H9 (cell line): ENCODE measurements at regions not wholly inside any gene's neighbourhood (a gene's known extent, or its start where the extent isn't known, plus 50 kb on each side); places are given as distances from the start of the nearest gene placed in this dataset.

Experiments
- DNase-seq: peaks from one replicate; pipeline ENCODE4 v3.0.0-alpha.2; 2017
- H2AFZ ChIP-seq: one replicate; pipeline ENCODE4 v1.6.1; 2013; ENCODE audit warnings: mild to moderate bottlenecking, low read length, control low read depth, moderate library complexity
- H2AK5ac ChIP-seq: 2 replicates; pipeline ENCODE4 v1.6.1; 2013; ENCODE audit warnings: low read length, control low read depth, mixed read lengths; ENCODE audit not compliant: insufficient read length
- H2BK120ac ChIP-seq: one replicate; pipeline ENCODE4 v1.6.1; 2013; ENCODE audit warnings: low read depth, mild to moderate bottlenecking, low read length, control low read depth, inconsistent platforms; ENCODE audit not compliant: poor library complexity, severe bottlenecking
- H2BK12ac ChIP-seq: 2 replicates; pipeline ENCODE4 v1.6.1; 2013; ENCODE audit warnings: low read length, control low read depth, mixed read lengths, low read depth; ENCODE audit not compliant: insufficient read length
- H2BK15ac ChIP-seq: 2 replicates; pipeline ENCODE4 v1.6.1; 2013; ENCODE audit warnings: low read depth, low read length, control low read depth
- H2BK20ac ChIP-seq: one replicate; pipeline ENCODE4 v1.6.1; 2013; ENCODE audit warnings: low read depth, mild to moderate bottlenecking, low read length, control low read depth, inconsistent platforms; ENCODE audit not compliant: poor library complexity, severe bottlenecking
- H2BK5ac ChIP-seq: 2 replicates; pipeline ENCODE4 v1.6.1; 2013; ENCODE audit warnings: low read length, control low read depth, mixed read lengths; ENCODE audit not compliant: insufficient read length
- H3K14ac ChIP-seq: 2 replicates; pipeline ENCODE4 v1.6.1; 2013; ENCODE audit warnings: low read length, control low read depth; ENCODE audit not compliant: insufficient read depth
- H3K18ac ChIP-seq: 2 replicates; pipeline ENCODE4 v1.6.1; 2013; ENCODE audit warnings: low read depth, mild to moderate bottlenecking, mixed read lengths, low read length, control low read depth; ENCODE audit not compliant: insufficient read length
- H3K23ac ChIP-seq: 2 replicates; pipeline ENCODE4 v1.6.1; 2013; ENCODE audit warnings: low read length, control low read depth, mixed read lengths, low read depth; ENCODE audit not compliant: insufficient read length
- H3K23me2 ChIP-seq: 2 replicates; pipeline ENCODE4 v1.6.1; 2013; ENCODE audit warnings: low read depth, mild to moderate bottlenecking, mixed read lengths, low read length, control low read depth; ENCODE audit not compliant: insufficient read length, poor library complexity, severe bottlenecking
- H3K27ac ChIP-seq: 2 replicates; pipeline ENCODE4 v1.5.1; 2013; ENCODE audit warnings: low read length, control low read depth, mixed read lengths, low read depth; ENCODE audit not compliant: insufficient read length
- H3K27me3 ChIP-seq: 2 replicates; pipeline ENCODE4 v1.6.1; 2013; ENCODE audit warnings: low read length, control low read depth, inconsistent platforms; ENCODE audit not compliant: insufficient read depth
- H3K4ac ChIP-seq: 2 replicates; pipeline ENCODE4 v1.6.1; 2013; ENCODE audit warnings: low read depth, mild to moderate bottlenecking, control low read depth, inconsistent platforms, low read length, moderate library complexity
- H3K4me1 ChIP-seq: 2 replicates; pipeline ENCODE4 v1.6.1; 2013; ENCODE audit warnings: low read length, control low read depth, inconsistent platforms; ENCODE audit not compliant: insufficient read depth
- H3K4me2 ChIP-seq: 2 replicates; pipeline ENCODE4 v1.6.1; 2013; ENCODE audit warnings: low read length, control low read depth, mixed read lengths; ENCODE audit not compliant: insufficient read length, insufficient read depth
- H3K56ac ChIP-seq: 2 replicates; pipeline ENCODE4 v1.6.1; 2013; ENCODE audit warnings: low read depth, mild to moderate bottlenecking, mixed read lengths, low read length, control low read depth; ENCODE audit not compliant: insufficient read length
- H3K79me1 ChIP-seq: 2 replicates; pipeline ENCODE4 v1.6.1; 2013; ENCODE audit warnings: low read depth, mild to moderate bottlenecking, moderate library complexity, low read length, control low read depth, inconsistent platforms; ENCODE audit not compliant: insufficient read depth, poor library complexity, severe bottlenecking
- H3K79me2 ChIP-seq: 2 replicates; pipeline ENCODE4 v1.6.1; 2013; ENCODE audit warnings: low read length, control low read depth, inconsistent platforms; ENCODE audit not compliant: insufficient read depth
- H3K9ac ChIP-seq: 2 replicates; pipeline ENCODE4 v1.6.1; 2013; ENCODE audit warnings: low read length, control low read depth, mixed read lengths; ENCODE audit not compliant: insufficient read length; ENCODE audit errors: extremely low read depth
- H3K9me3 ChIP-seq: one replicate; pipeline ENCODE4 v1.6.1; 2013; ENCODE audit warnings: low read depth, low read length, inconsistent platforms; ENCODE audit not compliant: control insufficient read depth
- H3T11ph ChIP-seq: one replicate; pipeline ENCODE4 v1.6.1; 2013; ENCODE audit warnings: mild to moderate bottlenecking, low read length, control low read depth, inconsistent platforms
- H4K20me1 ChIP-seq: one replicate; pipeline ENCODE4 v1.6.1; 2013; ENCODE audit not compliant: control insufficient read depth, insufficient read length, insufficient read depth
- H4K5ac ChIP-seq: 2 replicates; pipeline ENCODE4 v1.6.1; 2013; ENCODE audit warnings: low read depth, mild to moderate bottlenecking, mixed read lengths, low read length, control low read depth; ENCODE audit not compliant: insufficient read length
- H4K8ac ChIP-seq: replicated peaks from 2 replicates; pipeline ENCODE4 v1.6.1; 2013; ENCODE audit warnings: low read length, control low read depth, mixed read lengths, low read depth; ENCODE audit not compliant: insufficient read length
- H4K91ac ChIP-seq: 2 replicates; pipeline ENCODE4 v1.6.1; 2013; ENCODE audit warnings: low read depth, mild to moderate bottlenecking, moderate library complexity, mixed read lengths, low read length, control low read depth; ENCODE audit not compliant: insufficient read length
- H3K27ac Mint-ChIP-seq, 3 experiments: 2 replicates in 2 of 3; 3 replicates in 1 of 3; pipeline ENCODE4 v1.8.0; 2020 to 2021; ENCODE audit warnings: mixed read lengths in 3 of 3, mild to moderate bottlenecking in 1 of 3, moderate library complexity in 1 of 3
- H3K27me3 Mint-ChIP-seq: 2 replicates; pipeline ENCODE4 v1.8.0; 2021; ENCODE audit warnings: low read depth, mild to moderate bottlenecking, moderate library complexity, mixed read lengths
- H3K36me3 Mint-ChIP-seq, 3 experiments: 2 replicates in 2 of 3; 3 replicates in 1 of 3; pipeline ENCODE4 v1.8.0; 2020 to 2021; ENCODE audit warnings: low read depth in 3 of 3, mixed read lengths in 3 of 3; ENCODE audit not compliant: insufficient read depth in 1 of 3
- H3K4me1 Mint-ChIP-seq, 2 experiments: 2 replicates each; pipeline ENCODE4 v1.8.0; 2020; ENCODE audit warnings: mixed read lengths in 2 of 2
- H3K4me3 Mint-ChIP-seq, 2 experiments: 2 replicates in 1 of 2; 3 replicates in 1 of 2; pipeline ENCODE4 v1.8.0; 2020 to 2021; ENCODE audit warnings: mild to moderate bottlenecking in 2 of 2, mixed read lengths in 2 of 2, moderate library complexity in 1 of 2
- H3K9me3 Mint-ChIP-seq, 2 experiments: 2 replicates in 1 of 2; 3 replicates in 1 of 2; pipeline ENCODE4 v1.8.0; 2020; ENCODE audit warnings: mild to moderate bottlenecking in 2 of 2, mixed read lengths in 2 of 2, moderate library complexity in 1 of 2
- WGBS: extraction: QIAGEN DNeasy Blood & Tissue Kit; methylation state at CpG from one replicate; pipeline ENCODE4 v1.1.7; 2013; ENCODE audit warnings: missing lambda C conversion rate, low lambda C conversion rate, mixed read lengths; ENCODE audit not compliant: insufficient read length; ENCODE audit errors: extremely low coverage; 5-methylcytosine and 5-hydroxymethylcytosine counted together
- TF ChIP-seq, protein P1 (sequence below): fragments of 200-600 bp; sonication (generic); conservative IDR thresholded peaks from 3 replicates; pipeline ENCODE4 v1.8.0; 2021; ENCODE audit warnings: antibody characterized with exemption, mild to moderate bottlenecking

GRCh38 chr10:18879284-18879683 is 169.3 kb upstream of the MALRD1 start:
- H4K91ac ChIP-seq, result no peak overlapping the region
- H3K4me1 ChIP-seq, result no peaks in the 10 kb centered on the region
- no peak overlapping the region for H2BK120ac ChIP-seq
- no peak overlapping the region for H2BK15ac ChIP-seq
- H3K56ac ChIP-seq, result no peak overlapping the region
- no peak overlapping the region for H3K9ac ChIP-seq
- no peaks in the 10 kb centered on the region; a peak in 1 of 5 replicates for H3K9me3 Mint-ChIP-seq
- H3K4me3 Mint-ChIP-seq, result no peak overlapping the region
- no peak for DNase-seq
- no peak overlapping the region for H2BK5ac ChIP-seq
- WGBS, result no CpG with 5 or more reads among the region's 2 CpGs
- no peak overlapping the region for H3K27ac ChIP-seq
- TF ChIP-seq, protein P1, sequence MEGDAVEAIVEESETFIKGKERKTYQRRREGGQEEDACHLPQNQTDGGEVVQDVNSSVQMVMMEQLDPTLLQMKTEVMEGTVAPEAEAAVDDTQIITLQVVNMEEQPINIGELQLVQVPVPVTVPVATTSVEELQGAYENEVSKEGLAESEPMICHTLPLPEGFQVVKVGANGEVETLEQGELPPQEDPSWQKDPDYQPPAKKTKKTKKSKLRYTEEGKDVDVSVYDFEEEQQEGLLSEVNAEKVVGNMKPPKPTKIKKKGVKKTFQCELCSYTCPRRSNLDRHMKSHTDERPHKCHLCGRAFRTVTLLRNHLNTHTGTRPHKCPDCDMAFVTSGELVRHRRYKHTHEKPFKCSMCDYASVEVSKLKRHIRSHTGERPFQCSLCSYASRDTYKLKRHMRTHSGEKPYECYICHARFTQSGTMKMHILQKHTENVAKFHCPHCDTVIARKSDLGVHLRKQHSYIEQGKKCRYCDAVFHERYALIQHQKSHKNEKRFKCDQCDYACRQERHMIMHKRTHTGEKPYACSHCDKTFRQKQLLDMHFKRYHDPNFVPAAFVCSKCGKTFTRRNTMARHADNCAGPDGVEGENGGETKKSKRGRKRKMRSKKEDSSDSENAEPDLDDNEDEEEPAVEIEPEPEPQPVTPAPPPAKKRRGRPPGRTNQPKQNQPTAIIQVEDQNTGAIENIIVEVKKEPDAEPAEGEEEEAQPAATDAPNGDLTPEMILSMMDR, result no peak
- no peaks in the 10 kb centered on the region for H3K23me2 ChIP-seq
- H3K36me3 Mint-ChIP-seq, result no peaks in the 10 kb centered on the region
- peaks cover 3 to 11% of the 10 kb centered on the region in 2 experiments for H3K4me1 Mint-ChIP-seq
- H2BK20ac ChIP-seq, result no peak overlapping the region
- H4K8ac ChIP-seq, result no peak overlapping the region
- H3K18ac ChIP-seq, result no peak overlapping the region
- H4K20me1 ChIP-seq, result no peaks in the 10 kb centered on the region
- no peak overlapping the region for H2BK12ac ChIP-seq
- no peak overlapping the region for H3K27ac Mint-ChIP-seq
- no peaks in the 10 kb centered on the region for H3K79me1 ChIP-seq
- no peaks in the 10 kb centered on the region for H3K27me3 ChIP-seq
- H2AFZ ChIP-seq, result no peak overlapping the region
- peaks cover 10% of the 10 kb centered on the region for H3K27me3 Mint-ChIP-seq
- H3K79me2 ChIP-seq, result no peaks in the 10 kb centered on the region
- H3K14ac ChIP-seq, result no peak overlapping the region
- no peak overlapping the region for H2AK5ac ChIP-seq
- no peaks in the 10 kb centered on the region for H3K9me3 ChIP-seq
- no peak overlapping the region for H4K5ac ChIP-seq
- no peak overlapping the region for H3T11ph ChIP-seq
- no peak overlapping the region for H3K23ac ChIP-seq
- H3K4me2 ChIP-seq, result no peak overlapping the region
- no peak overlapping the region for H3K4ac ChIP-seq
